IMR-90 (cell line): ENCODE measurements at regions not wholly inside any gene's neighbourhood (a gene's known extent, or its start where the extent isn't known, plus 50 kb on each side); places are given as distances from the start of the nearest gene placed in this dataset.
"Not testable (repeated sequence)": the region's sequence is repeated elsewhere in the genome, so short reads cannot be mapped to it uniquely, and the experiment has no call there.

Experiments
- ATAC-seq: fragments of 200-7000 bp; cut with Tn5 transposase; 2 replicates; pipeline ENCODE4 v1.9.1; 2020; ENCODE audit warnings: low read depth, mild to moderate bottlenecking, moderate library complexity
- BruUV-seq: library from RNA; stranded (reverse); fragments of 400-500 nt; replicated peaks from 2 replicates; lab custom pipeline; 2021; lab: Mats Ljungman, UMichigan
- CTCF ChIA-PET: fragments of 300-600 bp; formaldehyde crosslinking; extraction: SDS; loops from one replicate; lab custom pipeline; 2021; ENCODE audit warnings: antibody characterized with exemption; lab: Yijun Ruan, JAX
- POLR2A ChIA-PET: fragments of 300-600 bp; sonication (Branson Sonifier 250); formaldehyde crosslinking; loops from one replicate; lab custom pipeline; 2022; ENCODE audit warnings: antibody characterized with exemption; ENCODE audit not compliant: unreplicated experiment; lab: Charles Lee
- DNase-seq: peaks from one replicate; pipeline ENCODE4 v3.0.0; 2013
- H2AFZ ChIP-seq: replicated peaks from 2 replicates; pipeline ENCODE3; 2013; ENCODE audit warnings: low read length, mild to moderate bottlenecking; ENCODE audit not compliant: poor library complexity
- H2AK5ac ChIP-seq: 2 replicates; pipeline ENCODE4 v1.6.1; 2013; ENCODE audit warnings: low read depth, low read length, inconsistent platforms
- H2AK9ac ChIP-seq: replicated peaks from 2 replicates; pipeline ENCODE3; 2013; ENCODE audit warnings: mild to moderate bottlenecking, low read depth, low read length, moderate library complexity; ENCODE audit not compliant: poor library complexity
- H2BK120ac ChIP-seq: 2 replicates; pipeline ENCODE4 v1.6.1; 2013; ENCODE audit warnings: low read depth, low read length, inconsistent platforms
- H2BK15ac ChIP-seq: 3 replicates; pipeline ENCODE4 v1.6.1; 2013; ENCODE audit warnings: low read depth, low read length, inconsistent platforms
- H2BK20ac ChIP-seq: 2 replicates; pipeline ENCODE4 v1.6.1; 2013; ENCODE audit warnings: low read depth, mild to moderate bottlenecking, inconsistent platforms, low read length, moderate library complexity
- H2BK5ac ChIP-seq: 2 replicates; pipeline ENCODE4 v1.6.1; 2013; ENCODE audit warnings: mild to moderate bottlenecking, low read depth, low read length, inconsistent platforms; ENCODE audit not compliant: poor library complexity, severe bottlenecking
- H3K14ac ChIP-seq: replicated peaks from 2 replicates; pipeline ENCODE4 v1.6.1; 2013; ENCODE audit warnings: low read depth, low read length, inconsistent platforms
- H3K18ac ChIP-seq: 2 replicates; pipeline ENCODE4 v1.6.1; 2013; ENCODE audit warnings: low read depth, low read length, control low read depth
- H3K23ac ChIP-seq: 2 replicates; pipeline ENCODE4 v1.6.1; 2013; ENCODE audit warnings: low read depth, low read length, inconsistent platforms
- H3K27ac ChIP-seq: 2 replicates; pipeline ENCODE4 v1.5.1; 2013; ENCODE audit warnings: mild to moderate bottlenecking, control low read depth, low read length; ENCODE audit not compliant: insufficient read depth
- H3K27me3 ChIP-seq: 2 replicates; pipeline ENCODE4 v1.6.1; 2013; ENCODE audit warnings: low read length; ENCODE audit not compliant: control insufficient read depth, insufficient read depth
- H3K36me3 ChIP-seq: 2 replicates; pipeline ENCODE4 v1.6.1; 2013; ENCODE audit warnings: low read length, mixed read lengths; ENCODE audit not compliant: control insufficient read depth, insufficient read depth
- H3K4ac ChIP-seq: 2 replicates; pipeline ENCODE4 v1.6.1; 2013; ENCODE audit warnings: low read depth, low read length, inconsistent platforms
- H3K4me1 ChIP-seq: 2 replicates; pipeline ENCODE4 v1.6.1; 2013; ENCODE audit warnings: low read length, mixed read lengths; ENCODE audit not compliant: control insufficient read depth, insufficient read depth
- H3K4me2 ChIP-seq: 2 replicates; pipeline ENCODE4 v1.6.1; 2013; ENCODE audit warnings: low read depth, mild to moderate bottlenecking, control low read depth, low read length, moderate library complexity
- H3K4me3 ChIP-seq: 2 replicates; pipeline ENCODE4 v1.5.1; 2013; ENCODE audit warnings: low read depth, mild to moderate bottlenecking, control low read depth, low read length, moderate library complexity; ENCODE audit not compliant: insufficient read depth
- H3K56ac ChIP-seq: 2 replicates; pipeline ENCODE4 v1.6.1; 2013; ENCODE audit warnings: low read length, inconsistent platforms; ENCODE audit not compliant: insufficient read depth; ENCODE audit errors: extremely low read depth
- H3K79me1 ChIP-seq, 2 experiments: 2 replicates each; pipeline ENCODE4 v1.6.1; 2013; ENCODE audit warnings: low read length in 2 of 2, inconsistent platforms in 1 of 2, low read depth in 1 of 2
- H3K9ac ChIP-seq: 2 replicates; pipeline ENCODE4 v1.6.1; 2013; ENCODE audit warnings: low read depth, low read length, control low read depth
- H3K9me1 ChIP-seq: 2 replicates; pipeline ENCODE4 v1.6.1; 2013; ENCODE audit warnings: low read length, inconsistent platforms; ENCODE audit not compliant: insufficient read depth
- H3K9me3 ChIP-seq: 2 replicates; pipeline ENCODE4 v1.6.1; 2013; ENCODE audit warnings: low read length; ENCODE audit not compliant: control insufficient read depth, insufficient read depth
- H4K20me1 ChIP-seq: 2 replicates; pipeline ENCODE4 v1.6.1; 2013; ENCODE audit warnings: low read length, inconsistent platforms; ENCODE audit not compliant: insufficient read depth
- H4K5ac ChIP-seq: 2 replicates; pipeline ENCODE4 v1.6.1; 2013; ENCODE audit warnings: mild to moderate bottlenecking, low read depth, low read length, control low read depth
- H4K8ac ChIP-seq, 2 experiments: 2 replicates each; pipeline ENCODE4 v1.6.1; 2013; ENCODE audit warnings: low read depth in 2 of 2, low read length in 2 of 2, control low read depth in 1 of 2, inconsistent platforms in 1 of 2
- H4K91ac ChIP-seq: 2 replicates; pipeline ENCODE4 v1.6.1; 2013; ENCODE audit warnings: low read depth, low read length, inconsistent platforms; ENCODE audit not compliant: insufficient read depth
- ELK1 ChIP-seq: fragments of 150-350 bp; IDR thresholded peaks from 2 replicates; pipeline ENCODE4 v1.6.1; 2016; ENCODE audit warnings: low read depth, mild to moderate bottlenecking, low read length, moderate library complexity, borderline replicate concordance
- MAFK ChIP-seq: IDR thresholded peaks from 2 replicates; pipeline ENCODE4 v1.6.1; 2012; ENCODE audit warnings: low read depth, low read length, improper control_type of control experiment
- MAZ ChIP-seq: IDR thresholded peaks from 2 replicates; pipeline ENCODE4 v1.6.1; 2012; ENCODE audit warnings: low read depth, mild to moderate bottlenecking, low read length, improper control_type of control experiment, moderate library complexity, borderline replicate concordance
- MXI1 ChIP-seq: IDR thresholded peaks from 2 replicates; pipeline ENCODE4 v1.6.1; 2012; ENCODE audit warnings: low read depth, mild to moderate bottlenecking, low read length, moderate library complexity, borderline replicate concordance
- POLR2A ChIP-seq: IDR thresholded peaks from 2 replicates; pipeline ENCODE4 v1.6.1; 2012; ENCODE audit warnings: mild to moderate bottlenecking, low read depth, low read length
- RAD21 ChIP-seq: IDR thresholded peaks from 2 replicates; pipeline ENCODE4 v1.6.1; 2012; ENCODE audit warnings: low read length, improper control_type of control experiment
- RCOR1 ChIP-seq: IDR thresholded peaks from 2 replicates; pipeline ENCODE4 v1.6.1; 2012; ENCODE audit warnings: mild to moderate bottlenecking, low read length, improper control_type of control experiment; ENCODE audit not compliant: insufficient replicate concordance
- USF2 ChIP-seq: fragments of 150-350 bp; IDR thresholded peaks from 2 replicates; pipeline ENCODE4 v1.6.1; 2017; ENCODE audit warnings: mild to moderate bottlenecking, antibody characterized with exemption, low read length, low read depth
- WGBS, 2 experiments: methylation state at CpG; one replicate each; pipeline versions ENCODE4 v1.1.5 to v1.1.7; 2013; ENCODE audit warnings: missing lambda C conversion rate in 2 of 2; ENCODE audit not compliant: insufficient read length in 1 of 2; ENCODE audit errors: extremely low coverage in 2 of 2; 5-methylcytosine and 5-hydroxymethylcytosine counted together
- dilution Hi-C: fragments of 300-500 bp; cut with HindIII; formaldehyde crosslinking; loops from one replicate; pipeline ENCODE4 v1.14.3; 2018; ENCODE audit warnings: low sequenced_read_pairs; ENCODE audit not compliant: unreplicated experiment
- in situ Hi-C: fragments of 300-500 bp; cut with MboI; formaldehyde crosslinking; loops from 3 replicates; pipeline ENCODE4 v1.14.3; 2019; ENCODE audit warnings: low sequenced_read_pairs, inconsistent platforms, mixed read lengths
- intact Hi-C: fragments of 100-400 bp; cut with micrococcal nuclease; formaldehyde crosslinking; loops from 2 replicates; pipeline ENCODE4 v1.10.0; 2022

GRCh38 chr18:38786906-38787305 is 1221.3 kb upstream of the CELF4 start:
- intact Hi-C loops, result no loop called here
- in situ Hi-C loops, result no loop called here
- no peak overlapping the region for H3K27ac ChIP-seq
- no peaks in the 10 kb centered on the region for H3K4me1 ChIP-seq
- H2AK9ac ChIP-seq, result no peak overlapping the region
- H4K5ac ChIP-seq, result no peak overlapping the region
- TF ChIP-seq USF2 (no peak), MAFK (no peak), MAZ (no peak), RCOR1 (no peak), ELK1 (no peak), POLR2A (no peak), RAD21 (no peak), MXI1 (no peak)
- no peaks in the 10 kb centered on the region for H4K20me1 ChIP-seq
- no peak overlapping the region for H2BK20ac ChIP-seq
- H3K23ac ChIP-seq, result no peak overlapping the region
- no peak overlapping the region for H3K4me2 ChIP-seq
- no peak overlapping the region for H2AFZ ChIP-seq
- H3K27me3 ChIP-seq, result no peaks in the 10 kb centered on the region
- H2AK5ac ChIP-seq, result no peak overlapping the region
- H3K9me1 ChIP-seq, result no peaks in the 10 kb centered on the region
- CTCF ChIA-PET, result no interaction called here
- H3K4ac ChIP-seq, result no peak overlapping the region
- no peak overlapping the region for H3K18ac ChIP-seq
- no TSS peak for BruUV-seq
- no peak overlapping the region for H3K4me3 ChIP-seq
- POLR2A ChIA-PET, result no interaction called here
- H2BK120ac ChIP-seq, result no peak overlapping the region
- no peak overlapping the region for H3K9ac ChIP-seq
- no peak overlapping the region for H3K14ac ChIP-seq
- no peak overlapping the region for H3K56ac ChIP-seq
- H2BK5ac ChIP-seq, result no peak overlapping the region
- no peak overlapping the region for H4K8ac ChIP-seq
- H4K91ac ChIP-seq, result no peak overlapping the region
- H3K9me3 ChIP-seq, result peaks cover 3% of the 10 kb centered on the region
- no peak for DNase-seq
- dilution Hi-C loops, result no loop called here
- no peaks in the 10 kb centered on the region for H3K36me3 ChIP-seq
- WGBS, 2 experiments, result no CpG with 5 or more reads among the region's 1 CpG
- H2BK15ac ChIP-seq, result no peak overlapping the region
- H3K79me1 ChIP-seq, result no peaks in the 10 kb centered on the region
- no peak for ATAC-seq

GRCh38 chr18:38771620-38772019 is 1206.0 kb upstream of the CELF4 start:
- H3K9me1 ChIP-seq, H3K79me1 ChIP-seq, H4K5ac ChIP-seq, H3K18ac ChIP-seq, H2BK120ac ChIP-seq, H3K23ac ChIP-seq, H2BK20ac ChIP-seq, H4K20me1 ChIP-seq, H2BK5ac ChIP-seq, H3K4me2 ChIP-seq, H3K4me3 ChIP-seq, BruUV-seq, ATAC-seq, POLR2A ChIA-PET, H3K4me1 ChIP-seq, intact Hi-C loops, H4K8ac ChIP-seq, H3K9ac ChIP-seq, dilution Hi-C loops, H3K56ac ChIP-seq, H2AK5ac ChIP-seq, H2AK9ac ChIP-seq, H3K4ac ChIP-seq, H2AFZ ChIP-seq, H2BK15ac ChIP-seq, H3K9me3 ChIP-seq, H3K36me3 ChIP-seq, in situ Hi-C loops, H3K27me3 ChIP-seq, H3K14ac ChIP-seq, DNase-seq, H4K91ac ChIP-seq, H3K27ac ChIP-seq, CTCF ChIA-PET: not testable (repeated sequence)
- WGBS, 2 experiments, result no CpG with 5 or more reads among the region's 1 CpG
